Ovary (tissue), 7 donors: ENCODE measurements at regions not wholly inside any gene's neighbourhood (a gene's known extent, or its start where the extent isn't known, plus 50 kb on each side); places are given as distances from the start of the nearest gene placed in this dataset.
"Not testable (repeated sequence)": the region's sequence is repeated elsewhere in the genome, so short reads cannot be mapped to it uniquely, and the experiment has no call there.

Source experiments
- DNase-seq, 5 donors: peaks; one replicate each; pipeline ENCODE4 v3.0.0-alpha.2; 2019 to 2020
- H3K27ac ChIP-seq, 2 donors: fragments of 200-600 bp; one replicate each; pipeline versions ENCODE4 v1.5.1 to v1.8.0; 2019 to 2022
- H3K27me3 ChIP-seq: fragments of 200-600 bp; one replicate; pipeline ENCODE4 v1.8.0; 2022
- H3K36me3 ChIP-seq: fragments of 200-600 bp; sonication (generic); one replicate; pipeline ENCODE4 v1.5.1; 2019
- H3K4me1 ChIP-seq: one replicate; pipeline ENCODE4 v1.8.1; 2013; ENCODE audit warnings: mild to moderate bottlenecking, moderate library complexity; ENCODE audit not compliant: insufficient read depth
- H3K4me3 ChIP-seq: fragments of 200-600 bp; sonication (generic); one replicate; pipeline ENCODE4 v1.5.1; 2017
- H3K9me3 ChIP-seq, 2 donors: fragments of 200-600 bp in 1 of 2; sonication (generic) in 1 of 2; one replicate each; pipeline versions ENCODE4 v1.5.1 to v1.8.1; 2013 to 2019; ENCODE audit warnings: mild to moderate bottlenecking in 1 of 2, moderate library complexity in 1 of 2
- EP300 ChIP-seq: sonication (generic); formaldehyde crosslinking; IDR thresholded peaks from one replicate; pipeline ENCODE4 v1.6.1; 2017; ENCODE audit warnings: antibody characterized with exemption
- POLR2A ChIP-seq: fragments of 450-650 bp; IDR thresholded peaks from one replicate; pipeline ENCODE4 v1.6.1; 2017; ENCODE audit warnings: antibody characterized with exemption, mild to moderate bottlenecking, moderate library complexity
- WGBS, 3 donors: extraction: QIAGEN DNeasy Blood & Tissue Kit in 1 of 3; methylation state at CpG; one replicate each; pipeline versions ENCODE4 v1.1.5 to v1.1.7; 2013 to 2017; 5-methylcytosine and 5-hydroxymethylcytosine counted together
- intact Hi-C, 4 donors: fragments of 100-400 bp; cut with DNase I; formaldehyde crosslinking; loops; one replicate each; pipeline versions ENCODE4 v1.11.0 to v1.15.1; 2022 to 2023
- TF ChIP-seq, protein P1 (sequence below), 3 donors: fragments of 450-650 bp in 2 of 3; fragments of 200-600 bp in 1 of 3; IDR thresholded peaks; one replicate each; pipeline versions ENCODE4 v1.5.1 to v1.8.0; 2016 to 2022; ENCODE audit warnings: antibody characterized with exemption in 3 of 3, mild to moderate bottlenecking in 1 of 3
- donor health status: DM: no; HTN: no; CAD: no; lungs with moderate emphysema.
- donor health status: DM: no; HTN: no; CAD: no.
- donor health status: Bipolar disorder and iron deficiency.
- donor health status: DM: no; HTN: no; CAD: no.
- donor health status: DM: yes; HTN: yes; CAD: no.

DNA sequence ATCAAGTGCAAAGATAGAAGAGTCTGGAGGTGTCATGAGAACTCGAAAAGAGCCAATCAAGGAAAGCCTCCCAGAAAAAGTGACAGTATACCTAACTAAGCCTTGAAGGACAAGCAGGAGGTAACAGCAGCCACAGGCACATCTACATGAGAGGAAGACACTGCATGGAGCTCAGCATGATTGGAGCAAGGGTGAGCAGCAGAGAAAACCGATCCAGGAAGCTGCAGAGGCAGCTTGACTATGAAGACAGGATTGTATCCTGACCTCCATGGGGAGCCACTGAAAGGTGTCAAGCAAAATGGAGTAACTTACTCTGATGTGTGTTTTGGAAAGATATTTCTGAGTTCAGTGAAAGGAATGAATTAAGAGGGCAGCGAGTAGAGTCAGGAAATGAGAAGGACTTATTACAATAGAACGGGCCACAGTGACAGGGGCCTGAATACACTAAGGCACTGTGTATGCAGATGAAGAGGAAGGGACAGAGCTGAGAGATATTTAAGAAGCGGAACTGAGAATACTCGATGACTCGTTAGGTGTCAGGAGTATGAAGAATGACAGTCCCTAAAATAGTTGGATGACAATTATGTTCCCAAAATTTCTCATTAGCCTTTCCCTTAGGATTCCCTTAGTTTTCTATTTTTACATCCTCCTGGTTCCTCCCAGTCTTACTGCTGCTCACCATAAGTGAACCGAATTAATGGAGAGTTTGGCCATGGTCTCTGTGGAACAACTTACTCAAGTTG is 139.3 kb upstream of the NFIA start:
- intact Hi-C loops = no loop called here
- 82 to 86% (median 83%) methylated on average over 8 of the region's 8 CpGs for WGBS, 3 donors
- TF ChIP-seq, protein P1, sequence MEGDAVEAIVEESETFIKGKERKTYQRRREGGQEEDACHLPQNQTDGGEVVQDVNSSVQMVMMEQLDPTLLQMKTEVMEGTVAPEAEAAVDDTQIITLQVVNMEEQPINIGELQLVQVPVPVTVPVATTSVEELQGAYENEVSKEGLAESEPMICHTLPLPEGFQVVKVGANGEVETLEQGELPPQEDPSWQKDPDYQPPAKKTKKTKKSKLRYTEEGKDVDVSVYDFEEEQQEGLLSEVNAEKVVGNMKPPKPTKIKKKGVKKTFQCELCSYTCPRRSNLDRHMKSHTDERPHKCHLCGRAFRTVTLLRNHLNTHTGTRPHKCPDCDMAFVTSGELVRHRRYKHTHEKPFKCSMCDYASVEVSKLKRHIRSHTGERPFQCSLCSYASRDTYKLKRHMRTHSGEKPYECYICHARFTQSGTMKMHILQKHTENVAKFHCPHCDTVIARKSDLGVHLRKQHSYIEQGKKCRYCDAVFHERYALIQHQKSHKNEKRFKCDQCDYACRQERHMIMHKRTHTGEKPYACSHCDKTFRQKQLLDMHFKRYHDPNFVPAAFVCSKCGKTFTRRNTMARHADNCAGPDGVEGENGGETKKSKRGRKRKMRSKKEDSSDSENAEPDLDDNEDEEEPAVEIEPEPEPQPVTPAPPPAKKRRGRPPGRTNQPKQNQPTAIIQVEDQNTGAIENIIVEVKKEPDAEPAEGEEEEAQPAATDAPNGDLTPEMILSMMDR (IDR thresholded peaks at IDR 0.05) = no peak
- TF ChIP-seq EP300 = no peak
- TF ChIP-seq POLR2A = no peak

DNA sequence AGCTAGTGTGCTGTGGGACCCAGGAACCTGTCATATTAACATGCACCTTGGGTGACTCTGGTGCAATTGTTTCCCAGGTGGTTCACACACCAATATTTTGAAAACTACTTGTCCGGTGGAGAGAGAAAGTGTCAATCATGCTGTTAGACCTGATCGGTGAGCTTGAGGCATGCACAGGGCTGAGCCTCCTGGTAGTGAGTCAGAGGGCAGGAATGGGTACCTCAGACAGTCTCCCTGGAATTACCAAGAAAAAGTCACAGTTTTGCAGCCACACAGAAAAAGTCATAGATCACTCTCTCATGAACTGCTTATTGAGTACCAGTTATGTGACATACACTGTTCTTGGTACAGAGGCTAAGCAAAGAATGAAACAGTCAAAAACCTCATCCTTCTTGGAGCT is 140.1 kb upstream of the NFIA start:
- DNase-seq = no peak
- TF ChIP-seq, protein P1 (IDR thresholded peaks at IDR 0.05) = no peak
- TF ChIP-seq POLR2A (no peak), EP300 (no peak)
- Histone ChIP-seq H3K4me1 (no peaks in the 10 kb centered on the region), H3K4me3 (no peak overlapping the region), H3K36me3 (no peaks in the 10 kb centered on the region), H3K27me3 (no peaks in the 10 kb centered on the region), H3K27ac (no peak overlapping the region), H3K9me3 (no peaks in the 10 kb centered on the region)
- intact Hi-C loops = no loop called here
- 95 to 100% (median 100%) methylated on average over 2 of the region's 2 CpGs for WGBS, 3 donors

More for the DNA sequence above, 139.3 kb upstream of the NFIA start:
- H3K4me3 ChIP-seq = no peak overlapping the region
- no peak overlapping the region for H3K27ac ChIP-seq
- H3K27me3 ChIP-seq = no peaks in the 10 kb centered on the region
- no peaks in the 10 kb centered on the region for H3K9me3 ChIP-seq
- H3K4me1 ChIP-seq = no peaks in the 10 kb centered on the region
- H3K36me3 ChIP-seq = no peaks in the 10 kb centered on the region
- DNase-seq = no peak

DNA sequence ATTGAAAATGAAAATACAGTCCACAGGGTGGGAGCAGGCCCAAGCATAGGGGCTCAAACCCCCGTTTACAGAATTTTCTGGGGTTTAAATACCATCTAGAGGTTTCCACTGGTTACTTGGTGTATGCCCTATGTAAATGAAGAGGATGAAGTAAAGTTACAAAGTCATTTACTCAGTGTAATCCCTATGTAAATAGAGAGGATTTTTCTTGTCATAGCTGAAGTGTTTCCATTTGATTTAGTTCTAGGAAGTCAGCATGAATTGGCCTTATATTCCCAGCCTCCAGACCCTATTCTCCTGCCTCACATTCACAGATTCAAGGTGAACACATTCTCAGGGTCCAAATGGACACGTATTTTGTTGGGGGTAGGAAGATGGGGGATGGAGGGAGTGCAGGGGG is 141.7 kb upstream of the NFIA start:
- H3K36me3 ChIP-seq, H3K27me3 ChIP-seq, H3K9me3 ChIP-seq, H3K4me3 ChIP-seq, DNase-seq, intact Hi-C loops, H3K4me1 ChIP-seq, H3K27ac ChIP-seq: not testable (repeated sequence)
- WGBS, 3 donors = 72 to 82% (median 76%) methylated on average over 2 of the region's 2 CpGs

DNA sequence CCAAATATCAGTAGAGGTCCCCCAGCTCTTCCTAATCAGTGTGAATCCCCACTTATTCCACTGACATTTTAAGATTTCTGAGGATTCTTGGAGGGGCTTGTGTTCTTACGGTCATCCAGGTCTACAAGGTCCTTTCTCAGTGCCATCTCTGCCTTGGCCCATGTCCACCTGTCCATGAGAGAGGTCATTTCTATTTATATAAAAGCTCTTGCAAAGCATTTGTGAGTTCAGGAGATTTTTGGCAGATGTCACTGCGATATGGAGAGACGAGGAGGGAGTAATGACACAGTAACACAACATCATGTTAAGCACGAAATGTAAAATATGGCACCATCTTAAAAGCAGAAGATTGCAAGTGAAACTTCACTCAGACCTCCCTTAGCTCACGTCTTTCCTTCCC is 144.6 kb upstream of the NFIA start:
- 90 to 93% (median 92%) methylated on average over 5 of the region's 5 CpGs for WGBS, 3 donors
- H3K4me1 ChIP-seq = no peaks in the 10 kb centered on the region
- H3K27ac ChIP-seq = no peak overlapping the region
- no peaks in the 10 kb centered on the region for H3K27me3 ChIP-seq
- DNase-seq = no peak
- intact Hi-C loops = no loop called here
- no peaks in the 10 kb centered on the region for H3K36me3 ChIP-seq
- no peak overlapping the region for H3K4me3 ChIP-seq
- no peaks in the 10 kb centered on the region for H3K9me3 ChIP-seq
- no peak for TF ChIP-seq EP300
- TF ChIP-seq, protein P1 (IDR thresholded peaks at IDR 0.05) = no peak
- no peak for TF ChIP-seq POLR2A

DNA sequence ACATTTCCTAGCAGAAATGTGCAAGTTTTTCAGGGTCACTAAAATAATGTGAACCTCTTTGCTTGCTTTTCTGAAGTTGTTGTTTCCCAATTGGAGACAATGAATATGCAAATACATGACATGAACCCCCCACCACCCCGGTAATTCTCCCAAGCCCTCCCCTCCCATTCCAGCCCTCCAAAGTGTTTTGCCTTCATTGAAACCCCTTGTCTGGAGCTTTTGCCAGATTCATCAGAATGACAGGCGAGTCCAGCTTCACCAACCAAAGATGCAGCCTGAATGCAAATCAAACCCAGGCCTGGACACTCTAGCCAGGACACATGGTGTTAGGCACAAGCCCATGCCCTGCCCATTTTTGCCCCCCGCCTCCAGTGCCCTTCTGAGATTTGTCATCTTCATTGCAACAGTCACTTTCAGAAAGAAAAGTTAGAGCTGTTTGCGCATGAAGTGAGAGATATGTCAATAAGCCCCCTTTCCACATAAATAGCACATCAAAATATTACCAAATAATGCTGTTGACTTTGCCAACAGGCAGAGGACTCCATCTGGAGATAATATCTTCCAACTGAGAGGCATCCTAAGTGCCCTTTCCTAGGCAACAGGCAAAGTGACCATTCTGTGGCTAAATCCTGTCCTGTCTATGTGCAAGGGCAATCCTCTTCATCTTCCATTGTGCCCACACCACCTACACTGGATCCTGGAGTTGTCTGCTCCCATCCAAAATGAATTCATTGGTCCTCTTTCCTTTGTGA is 145.6 kb upstream of the NFIA start:
- intact Hi-C loops = no loop called here
- no peaks in the 10 kb centered on the region for H3K4me1 ChIP-seq
- DNase-seq = no peak
- TF ChIP-seq EP300 (no peak), POLR2A (no peak)
- TF ChIP-seq, protein P1 (IDR thresholded peaks at IDR 0.05) = no peak
- H3K27me3 ChIP-seq = no peaks in the 10 kb centered on the region
- no peak overlapping the region for H3K4me3 ChIP-seq
- H3K27ac ChIP-seq = no peak overlapping the region
- H3K36me3 ChIP-seq = no peaks in the 10 kb centered on the region
- 77 to 87% (median 84%) methylated on average over 4 of the region's 4 CpGs for whole genome bisulfite sequencing, 3 donors
- H3K9me3 ChIP-seq = no peaks in the 10 kb centered on the region
